ENCODE measurements at regions not wholly inside any gene's neighbourhood (a gene's known extent, or its start where the extent isn't known, plus 50 kb on each side); places are given as distances from the start of the nearest gene placed in this dataset.

DNA sequence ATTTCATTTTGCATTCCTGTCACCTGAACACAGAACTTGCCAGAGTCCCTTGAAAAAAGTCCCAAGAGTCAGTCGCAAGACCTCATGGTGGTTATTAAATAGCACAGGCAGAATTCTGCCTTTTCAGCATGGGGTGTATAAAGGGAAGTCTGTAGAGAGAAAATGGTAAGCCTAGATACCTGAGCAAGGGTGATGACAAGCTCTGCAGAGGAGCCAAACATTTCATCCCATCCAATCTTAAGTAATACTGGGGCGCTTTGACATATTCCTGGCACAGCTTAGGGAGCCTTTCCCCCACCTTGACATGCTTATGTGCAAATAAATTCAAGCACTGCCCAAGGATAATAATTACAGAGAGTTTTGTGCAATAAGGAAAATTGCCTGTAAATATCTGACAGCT, 213.0 kb downstream of the INHBA start:
- TF ChIP-seq, protein P1, sequence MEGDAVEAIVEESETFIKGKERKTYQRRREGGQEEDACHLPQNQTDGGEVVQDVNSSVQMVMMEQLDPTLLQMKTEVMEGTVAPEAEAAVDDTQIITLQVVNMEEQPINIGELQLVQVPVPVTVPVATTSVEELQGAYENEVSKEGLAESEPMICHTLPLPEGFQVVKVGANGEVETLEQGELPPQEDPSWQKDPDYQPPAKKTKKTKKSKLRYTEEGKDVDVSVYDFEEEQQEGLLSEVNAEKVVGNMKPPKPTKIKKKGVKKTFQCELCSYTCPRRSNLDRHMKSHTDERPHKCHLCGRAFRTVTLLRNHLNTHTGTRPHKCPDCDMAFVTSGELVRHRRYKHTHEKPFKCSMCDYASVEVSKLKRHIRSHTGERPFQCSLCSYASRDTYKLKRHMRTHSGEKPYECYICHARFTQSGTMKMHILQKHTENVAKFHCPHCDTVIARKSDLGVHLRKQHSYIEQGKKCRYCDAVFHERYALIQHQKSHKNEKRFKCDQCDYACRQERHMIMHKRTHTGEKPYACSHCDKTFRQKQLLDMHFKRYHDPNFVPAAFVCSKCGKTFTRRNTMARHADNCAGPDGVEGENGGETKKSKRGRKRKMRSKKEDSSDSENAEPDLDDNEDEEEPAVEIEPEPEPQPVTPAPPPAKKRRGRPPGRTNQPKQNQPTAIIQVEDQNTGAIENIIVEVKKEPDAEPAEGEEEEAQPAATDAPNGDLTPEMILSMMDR (IDR thresholded peaks at IDR 0.05) = no peak
- no peak for TF ChIP-seq EZH2 (IDR thresholded peaks at IDR 0.05; ENCODE audit: borderline replicate concordance, insufficient read depth, low read depth, low read length, poor library complexity, severe bottlenecking)
